GM13977 (cell line): ENCODE measurements at regions not wholly inside any gene's neighbourhood (a gene's known extent, or its start where the extent isn't known, plus 50 kb on each side); places are given as distances from the start of the nearest gene placed in this dataset.

Source experiments
- DNase-seq: peaks from one replicate; pipeline ENCODE4 v3.0.0; 2012; ENCODE audit warnings: low spot score
- in situ Hi-C: fragments of 300-500 bp; cut with MboI; formaldehyde crosslinking; loops from one replicate; pipeline ENCODE4 v1.12.0; 2022; ENCODE audit warnings: low sequenced_read_pairs, low pct_unique_long_range_greater_than_20kb, mixed read lengths, inconsistent platforms; ENCODE audit not compliant: unreplicated experiment
- TF ChIP-seq, protein P1 (sequence below): IDR thresholded peaks from 2 replicates; pipeline ENCODE4 v1.5.1; 2012; ENCODE audit warnings: mild to moderate bottlenecking, control low read depth; ENCODE audit not compliant: insufficient read depth; ENCODE audit errors: extremely low read depth, missing control alignments

DNA sequence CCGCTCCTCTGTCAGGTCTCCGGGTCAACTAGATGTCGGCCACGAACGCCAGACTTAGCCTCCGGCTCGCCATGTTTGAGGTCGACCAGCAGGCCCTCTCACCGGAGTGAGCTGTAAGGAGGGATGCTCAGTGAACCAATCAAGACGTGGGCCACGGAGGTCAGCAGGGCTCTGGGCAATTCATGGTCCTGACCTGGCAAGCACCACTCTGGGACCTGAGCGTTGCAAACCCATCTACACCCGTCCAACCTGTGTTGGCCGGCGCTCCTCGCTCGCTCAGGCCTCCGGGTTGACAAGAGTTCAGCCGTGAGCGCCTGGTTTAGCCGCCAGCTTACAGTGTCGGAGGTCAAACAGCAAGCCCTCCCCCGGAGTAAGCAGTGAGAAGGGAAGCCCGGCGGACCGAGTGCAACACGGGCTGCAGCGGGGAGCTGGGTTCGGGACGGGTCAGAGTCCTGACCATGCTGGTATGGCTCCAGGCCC is 1361.9 kb downstream of the UQCRFS1 start:
- TF ChIP-seq, protein P1, sequence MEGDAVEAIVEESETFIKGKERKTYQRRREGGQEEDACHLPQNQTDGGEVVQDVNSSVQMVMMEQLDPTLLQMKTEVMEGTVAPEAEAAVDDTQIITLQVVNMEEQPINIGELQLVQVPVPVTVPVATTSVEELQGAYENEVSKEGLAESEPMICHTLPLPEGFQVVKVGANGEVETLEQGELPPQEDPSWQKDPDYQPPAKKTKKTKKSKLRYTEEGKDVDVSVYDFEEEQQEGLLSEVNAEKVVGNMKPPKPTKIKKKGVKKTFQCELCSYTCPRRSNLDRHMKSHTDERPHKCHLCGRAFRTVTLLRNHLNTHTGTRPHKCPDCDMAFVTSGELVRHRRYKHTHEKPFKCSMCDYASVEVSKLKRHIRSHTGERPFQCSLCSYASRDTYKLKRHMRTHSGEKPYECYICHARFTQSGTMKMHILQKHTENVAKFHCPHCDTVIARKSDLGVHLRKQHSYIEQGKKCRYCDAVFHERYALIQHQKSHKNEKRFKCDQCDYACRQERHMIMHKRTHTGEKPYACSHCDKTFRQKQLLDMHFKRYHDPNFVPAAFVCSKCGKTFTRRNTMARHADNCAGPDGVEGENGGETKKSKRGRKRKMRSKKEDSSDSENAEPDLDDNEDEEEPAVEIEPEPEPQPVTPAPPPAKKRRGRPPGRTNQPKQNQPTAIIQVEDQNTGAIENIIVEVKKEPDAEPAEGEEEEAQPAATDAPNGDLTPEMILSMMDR = no peak
- DNase-seq = no peak
- in situ Hi-C loops = no loop called here

DNA sequence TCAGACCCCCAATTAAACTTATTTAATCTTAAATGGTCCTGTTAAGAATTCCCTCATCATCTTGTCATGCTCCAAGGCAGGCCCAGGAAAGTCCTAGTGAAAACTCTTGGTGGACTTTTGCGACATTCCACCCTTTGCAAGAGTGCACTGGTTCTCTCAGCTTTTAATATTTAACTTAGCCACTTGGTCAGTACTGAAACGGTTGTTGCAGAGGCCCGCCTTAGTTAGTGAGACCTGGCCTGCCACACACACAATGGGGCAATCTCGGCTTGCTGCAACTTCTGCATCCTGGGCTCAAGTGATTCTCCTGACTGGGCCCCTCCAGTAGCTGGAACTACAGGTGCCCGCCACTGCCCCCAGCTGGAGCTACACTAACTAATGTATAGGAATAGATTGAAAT is 1366.0 kb downstream of the UQCRFS1 start:
- in situ Hi-C loops = no loop called here
- no peak for DNase-seq
- TF ChIP-seq, protein P1 = no peak

DNA sequence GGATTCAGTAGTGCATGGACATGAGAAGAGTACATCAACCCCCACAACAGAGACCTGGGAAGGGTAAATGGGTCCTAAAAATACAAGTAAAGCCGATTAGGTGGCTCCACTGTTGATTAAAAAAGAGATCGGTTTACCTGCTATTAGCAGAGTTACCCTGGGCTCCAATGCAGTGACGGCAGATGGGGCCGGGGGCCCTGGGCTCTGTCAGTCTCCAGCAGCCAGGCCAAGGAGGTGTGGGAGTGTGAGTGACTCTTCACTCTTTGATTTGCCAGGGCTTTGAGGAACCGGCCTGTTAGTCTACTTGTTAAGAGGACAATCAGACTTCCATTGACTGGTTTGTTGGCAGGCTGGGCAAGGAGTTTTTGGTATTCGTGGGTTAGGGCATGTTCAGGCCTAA is 1368.7 kb downstream of the UQCRFS1 start:
- in situ Hi-C loops = no loop called here
- TF ChIP-seq, protein P1 = no peak
- no peak for DNase-seq

DNA sequence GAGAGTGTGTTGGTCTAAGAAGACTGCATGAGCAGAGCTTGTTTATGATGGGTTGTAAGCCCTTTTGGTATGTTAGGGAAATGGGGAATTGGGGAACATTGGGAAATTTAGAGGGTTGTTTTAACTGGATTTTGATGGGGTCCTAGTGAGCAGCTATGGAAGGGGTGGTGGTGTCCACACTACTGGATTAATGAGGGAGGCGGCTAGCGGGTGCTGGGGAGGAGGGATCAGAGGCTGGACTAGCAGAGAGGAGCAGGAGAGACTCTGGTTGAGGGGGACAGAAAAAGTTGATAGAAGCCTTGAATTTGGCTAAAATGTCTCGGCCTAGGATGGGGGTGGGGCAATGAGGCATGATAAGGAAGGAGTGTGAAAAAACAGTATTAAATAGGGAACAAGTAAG is 1369.1 kb downstream of the UQCRFS1 start:
- in situ Hi-C loops = no loop called here
- DNase-seq = no peak
- TF ChIP-seq, protein P1 = no peak

DNA sequence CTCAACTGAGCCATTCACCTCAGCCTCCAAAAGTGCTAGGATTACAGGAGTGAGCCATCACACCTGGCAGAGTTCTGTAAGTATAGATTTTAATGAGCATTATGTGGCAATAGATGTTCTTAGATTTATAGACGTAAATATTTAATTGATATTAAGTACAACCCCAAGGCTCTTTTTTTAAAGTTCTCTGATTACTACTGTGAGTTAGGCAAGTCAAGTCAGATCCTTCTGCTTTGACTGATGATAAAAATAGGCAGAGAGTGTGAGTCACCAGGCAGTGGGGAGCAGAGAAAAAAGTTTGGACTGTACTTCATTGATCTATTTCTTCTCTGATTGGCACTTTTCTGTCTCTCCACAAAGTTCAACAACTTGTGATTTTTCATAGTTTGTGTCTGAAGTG is 1379.9 kb downstream of the UQCRFS1 start:
- in situ Hi-C loops = no loop called here
- TF ChIP-seq, protein P1 = no peak
- DNase-seq = no peak

DNA sequence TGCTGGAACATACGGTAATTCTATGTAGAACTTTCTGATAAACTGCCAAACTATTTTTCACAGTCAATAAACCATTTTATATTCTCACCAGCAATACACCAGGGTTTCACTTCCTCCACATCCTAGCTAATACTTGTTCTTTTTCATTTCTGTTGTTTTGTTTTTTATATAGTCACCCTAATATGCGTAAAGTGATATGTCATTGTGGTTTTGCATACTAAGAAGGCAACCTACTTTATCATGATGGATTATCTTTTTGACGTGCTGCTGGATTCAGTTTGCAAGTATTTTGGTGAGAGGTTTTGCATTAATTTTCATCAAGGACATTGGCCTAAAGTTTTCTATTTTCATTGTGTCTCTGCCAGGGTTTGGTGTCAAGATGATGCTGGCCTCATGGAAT is 1384.1 kb downstream of the UQCRFS1 start:
- no peak for DNase-seq
- in situ Hi-C loops = no loop called here
- TF ChIP-seq, protein P1 = no peak

DNA sequence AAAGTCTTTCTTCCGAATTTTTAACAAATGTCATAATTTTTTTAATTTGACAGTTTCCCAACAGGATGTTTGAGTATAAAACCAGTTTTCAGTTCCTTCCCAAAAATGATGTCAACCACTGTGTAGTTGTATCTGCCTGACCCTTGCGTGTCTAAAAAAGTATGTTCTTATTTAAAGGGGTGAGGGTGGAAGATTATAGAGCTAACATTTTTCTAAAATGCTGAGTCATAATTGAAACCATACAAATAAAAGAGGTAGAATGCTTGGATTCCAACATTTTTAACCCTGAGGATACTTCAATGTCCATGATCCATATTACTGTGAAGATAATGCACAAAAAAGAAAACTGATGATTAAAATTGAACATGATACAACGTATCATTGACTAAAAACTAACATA is 1388.8 kb downstream of the UQCRFS1 start:
- in situ Hi-C loops = no loop called here
- no peak for DNase-seq
- TF ChIP-seq, protein P1 = no peak
